CD4-positive, alpha-beta T cell treated with Interleukin-6 for 4 hours (primary cell): ENCODE measurements at regions not wholly inside any gene's neighbourhood (a gene's known extent, or its start where the extent isn't known, plus 50 kb on each side); places are given as distances from the start of the nearest gene placed in this dataset.

Experiments used
- DNase-seq: peaks from one replicate; pipeline ENCODE4 v3.0.0-alpha.2; 2020; ENCODE audit warnings: mixed read lengths

GRCh38 chr4:20302336-20302735 lies 50.6 kb downstream of the SLIT2 start:
- no peak for DNase-seq

- no peak for DNase-seq
Measured at GRCh38 chr4:20305976-20306375, 54.3 kb downstream of the SLIT2 start.

GRCh38 chr4:20311856-20312255 lies 60.2 kb downstream of the SLIT2 start:
- no peak for DNase-seq

- peak; percentile 1 for DNase-seq
Measured at GRCh38 chr4:20313237-20314030, 61.7 kb downstream of the SLIT2 start.

GRCh38 chr4:20317424-20317985 lies 65.8 kb downstream of the SLIT2 start:
- DNase-seq: no peak

GRCh38 chr4:20318001-20318908 lies 66.5 kb downstream of the SLIT2 start:
- DNase-seq: no peak

- no peak for DNase-seq
Measured at GRCh38 chr4:20318909-20319277, 67.2 kb downstream of the SLIT2 start.

GRCh38 chr4:20319825-20320612 lies 68.3 kb downstream of the SLIT2 start:
- DNase-seq: no peak

GRCh38 chr4:20323991-20324390 lies 72.3 kb downstream of the SLIT2 start:
- DNase-seq: no peak

GRCh38 chr4:20326460-20326859 lies 74.8 kb downstream of the SLIT2 start:
- DNase-seq: no peak

GRCh38 chr4:20326977-20327376 lies 75.3 kb downstream of the SLIT2 start:
- no peak for DNase-seq

GRCh38 chr4:20327808-20328207 lies 76.1 kb downstream of the SLIT2 start:
- no peak for DNase-seq

- DNase-seq: no peak
Measured at GRCh38 chr4:20331642-20332041, 79.9 kb downstream of the SLIT2 start.

GRCh38 chr4:20333141-20333715 lies 81.5 kb downstream of the SLIT2 start:
- DNase-seq: no peak

- DNase-seq: no peak
Measured at GRCh38 chr4:20337261-20337664, 85.6 kb downstream of the SLIT2 start.

- DNase-seq: no peak
Measured at GRCh38 chr4:20338841-20339240, 87.1 kb downstream of the SLIT2 start.

GRCh38 chr4:20341134-20341738 lies 89.5 kb downstream of the SLIT2 start:
- DNase-seq: no peak

- DNase-seq: no peak
Measured at GRCh38 chr4:20347531-20347930, 95.8 kb downstream of the SLIT2 start.

GRCh38 chr4:20348411-20348810 lies 96.7 kb downstream of the SLIT2 start:
- DNase-seq: no peak

- DNase-seq: no peak
Measured at GRCh38 chr4:20351360-20352162, 99.9 kb downstream of the SLIT2 start.

GRCh38 chr4:20352163-20352431 lies 100.4 kb downstream of the SLIT2 start:
- no peak for DNase-seq
